Umbilical cord (tissue), 1 donor: ENCODE measurements at regions not wholly inside any gene's neighbourhood (a gene's known extent, or its start where the extent isn't known, plus 50 kb on each side); places are given as distances from the start of the nearest gene placed in this dataset.

Source experiments
- DNase-seq: peaks from one replicate; pipeline ENCODE4 v3.0.0-alpha.2; 2015; ENCODE audit warnings: low spot score

DNA sequence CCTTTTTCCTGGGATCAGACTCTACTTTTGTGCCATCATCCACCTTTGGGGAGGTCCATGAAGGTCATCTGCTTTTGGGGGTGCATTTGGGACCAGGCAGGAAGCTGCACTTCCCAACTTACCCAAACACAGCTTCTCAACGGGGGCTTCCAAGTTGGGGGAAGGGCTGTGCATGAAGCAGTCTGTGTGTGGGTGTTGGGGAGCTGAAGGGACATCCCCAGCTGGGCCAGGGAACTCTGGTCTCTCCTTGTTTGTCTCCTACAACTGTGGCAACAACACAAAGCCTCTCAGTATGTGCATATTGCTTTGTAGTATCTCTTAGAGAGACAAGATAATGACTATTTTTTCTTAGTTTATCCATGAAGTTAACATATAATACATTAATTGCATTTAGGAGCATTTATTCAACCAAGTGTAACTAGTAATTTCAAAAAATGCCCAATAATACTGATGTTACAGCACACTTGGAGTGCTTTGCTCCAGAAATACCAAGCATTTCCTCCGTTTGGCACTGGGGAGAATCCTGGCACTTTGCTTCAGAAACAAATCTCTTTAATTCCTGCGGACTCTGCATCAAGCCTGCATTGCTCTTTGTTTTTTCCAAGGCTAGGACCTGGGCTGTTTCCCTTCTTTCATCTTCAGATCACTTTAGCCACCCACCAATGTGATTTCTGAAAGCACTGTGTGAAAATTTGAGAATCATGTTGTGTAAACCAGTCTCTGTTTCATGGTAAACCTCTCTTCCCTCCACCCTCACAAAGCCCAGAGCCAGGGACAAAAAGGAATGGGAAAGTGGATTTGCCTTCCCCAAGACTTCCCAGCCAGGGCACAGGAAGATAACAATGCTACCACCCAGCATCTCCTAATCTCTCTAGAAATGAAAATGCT, 126.2 kb upstream of the PFN2 start:
- DNase-seq = peak; percentile 71

DNA sequence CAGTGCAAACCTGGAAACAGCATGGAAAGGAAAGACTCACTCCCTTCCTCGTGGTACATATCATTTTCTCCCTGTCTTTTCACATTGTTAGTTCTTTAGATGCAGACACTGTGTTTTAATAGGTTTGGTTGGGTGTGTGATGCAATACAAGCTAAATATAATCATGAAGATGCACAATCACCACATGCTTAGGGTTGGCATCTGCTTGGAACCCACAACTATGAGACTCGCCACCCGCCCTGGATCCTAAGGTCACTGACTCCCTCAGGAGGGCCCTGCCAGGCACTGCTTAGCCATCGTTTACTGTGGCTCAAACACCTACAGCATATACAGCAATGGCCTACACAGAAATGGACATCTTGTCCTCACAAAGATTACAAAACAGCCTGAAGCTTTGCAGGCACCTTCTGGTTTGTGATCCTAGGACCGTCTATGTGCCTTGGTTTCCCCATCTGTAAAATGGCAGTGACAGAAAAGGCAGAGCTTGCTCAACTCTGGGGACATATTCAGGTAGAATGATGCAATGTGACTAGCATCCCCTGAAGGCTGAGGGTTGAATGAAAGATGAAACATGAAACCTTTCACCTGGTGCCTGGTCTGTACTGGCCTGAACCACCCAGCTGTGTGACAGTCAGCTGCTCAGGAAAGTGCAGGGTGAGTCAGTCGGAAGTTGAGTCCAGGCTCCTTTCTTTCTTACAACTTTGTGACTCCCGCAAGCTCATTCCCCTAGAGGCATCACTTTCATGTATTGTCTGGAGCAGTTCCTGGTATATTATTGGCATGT, 123.6 kb upstream of the PFN2 start:
- no peak for DNase-seq

GRCh38 chr3:150091626-150092025, 120.9 kb upstream of the PFN2 start:
- no peak for DNase-seq

DNA sequence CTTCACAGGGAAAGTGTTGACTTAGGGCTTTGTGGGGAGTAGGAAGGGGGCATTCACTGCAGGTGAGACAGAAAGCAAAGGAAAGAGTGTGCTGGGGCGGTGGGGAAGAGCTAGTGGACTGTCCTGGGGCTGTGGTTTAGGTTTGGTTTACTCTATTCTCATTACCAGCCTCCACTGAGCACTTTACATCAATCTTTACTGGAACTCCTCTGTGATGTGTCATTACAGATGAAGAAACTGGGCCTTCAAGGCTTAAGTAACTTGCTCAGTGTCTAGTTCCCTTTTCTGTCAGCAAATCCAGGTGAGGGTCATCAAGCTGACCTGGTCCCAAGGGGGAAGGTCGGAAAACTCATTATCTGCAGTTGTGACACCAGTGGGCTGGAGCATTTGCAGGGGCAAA, 120.2 kb upstream of the PFN2 start:
- no peak for DNase-seq

GRCh38 chr3:150090006-150090405, 119.3 kb upstream of the PFN2 start:
- no peak for DNase-seq

GRCh38 chr3:150084128-150084527, 113.4 kb upstream of the PFN2 start:
- no peak for DNase-seq

GRCh38 chr3:150083655-150084042, 113.0 kb upstream of the PFN2 start:
- DNase-seq = peak; percentile 79

DNA sequence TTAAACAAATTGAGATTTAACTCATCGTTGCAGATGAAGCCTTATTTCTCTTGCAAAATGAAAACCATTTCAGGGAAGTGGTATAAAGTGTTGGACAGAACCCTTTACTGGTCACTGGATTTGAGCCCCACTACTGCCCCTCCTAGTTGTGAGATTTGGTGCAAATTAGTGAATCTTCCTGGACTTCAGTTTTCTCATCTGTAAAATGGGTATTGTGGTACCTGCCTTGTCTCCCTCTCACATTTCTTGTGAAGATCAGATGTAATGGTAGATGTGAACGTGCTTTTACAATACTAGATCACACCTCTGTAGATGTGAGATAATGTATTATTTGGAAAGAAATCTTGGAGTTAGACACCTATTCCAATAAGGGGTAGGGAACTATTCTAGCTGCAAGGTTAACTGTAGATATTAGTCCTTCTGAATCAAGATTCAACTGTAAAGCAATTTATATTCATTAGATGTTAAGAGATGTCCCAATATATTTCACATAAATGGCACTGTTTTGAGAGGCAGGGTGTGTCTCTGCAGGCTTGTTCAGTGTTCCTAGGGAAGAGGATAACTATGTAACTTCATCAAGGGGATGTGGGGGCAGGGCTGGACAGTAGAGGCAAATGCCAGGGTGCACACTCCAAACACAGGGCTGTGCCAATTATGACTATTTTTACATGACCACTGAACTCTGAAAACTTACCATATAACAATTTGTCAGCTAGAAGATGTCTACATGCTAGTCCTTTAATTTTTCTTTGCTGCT, 112.4 kb upstream of the PFN2 start:
- DNase-seq = peak; percentile 48

DNA sequence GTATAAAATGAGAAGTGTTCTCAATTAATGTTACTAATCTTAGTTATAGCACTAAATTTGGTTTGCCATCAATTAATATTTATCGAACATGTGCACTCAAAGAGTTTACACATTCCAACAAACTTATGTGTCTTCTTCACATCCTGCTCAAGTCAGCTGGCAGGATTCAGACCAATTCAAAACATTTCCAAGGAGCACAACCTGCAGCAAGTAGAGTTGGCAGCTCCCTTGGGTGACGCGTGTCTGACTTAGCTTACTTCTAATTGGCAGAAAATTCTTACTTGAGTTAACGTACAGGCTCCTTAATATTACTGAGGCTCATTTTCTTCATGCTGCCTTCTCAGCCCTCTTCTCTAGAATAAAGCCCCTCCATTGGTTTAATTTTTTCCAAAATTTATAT, 110.4 kb upstream of the PFN2 start:
- no peak for DNase-seq

DNA sequence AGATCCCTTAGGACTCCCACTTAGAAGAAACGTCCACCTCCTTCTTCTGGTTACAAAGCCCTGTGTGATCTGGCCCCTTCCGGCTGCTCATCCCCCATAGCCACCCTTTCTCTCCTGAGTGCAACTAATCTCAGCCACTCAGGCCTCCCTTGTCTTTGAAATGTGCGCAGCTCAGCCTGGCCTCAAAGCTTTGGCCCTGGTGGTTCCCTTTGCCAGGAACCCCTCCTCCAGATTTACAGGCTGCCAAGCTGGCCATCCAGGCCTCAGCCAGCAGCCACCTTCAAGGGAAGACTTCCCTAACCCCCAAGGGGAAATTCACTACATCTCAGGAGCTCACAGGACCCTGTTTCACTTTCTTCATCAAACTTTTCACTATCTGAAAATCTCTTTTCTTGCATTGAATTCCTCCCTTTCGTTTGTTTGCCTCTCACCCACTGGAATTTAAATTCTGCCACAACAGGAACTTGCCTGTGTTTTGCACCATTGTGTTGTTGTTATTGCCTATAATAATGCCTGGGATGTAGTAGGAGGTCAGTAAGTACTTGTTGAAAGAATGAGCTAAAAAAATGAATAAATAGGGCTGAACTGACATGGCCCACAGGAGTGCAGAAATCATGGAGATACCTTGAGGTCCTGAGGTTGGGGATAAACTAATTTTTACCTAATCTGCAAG, 109.5 kb upstream of the PFN2 start:
- DNase-seq = peak; percentile 37

GRCh38 chr3:150079029-150079739, 108.5 kb upstream of the PFN2 start:
- peak; percentile 92 for DNase-seq

DNA sequence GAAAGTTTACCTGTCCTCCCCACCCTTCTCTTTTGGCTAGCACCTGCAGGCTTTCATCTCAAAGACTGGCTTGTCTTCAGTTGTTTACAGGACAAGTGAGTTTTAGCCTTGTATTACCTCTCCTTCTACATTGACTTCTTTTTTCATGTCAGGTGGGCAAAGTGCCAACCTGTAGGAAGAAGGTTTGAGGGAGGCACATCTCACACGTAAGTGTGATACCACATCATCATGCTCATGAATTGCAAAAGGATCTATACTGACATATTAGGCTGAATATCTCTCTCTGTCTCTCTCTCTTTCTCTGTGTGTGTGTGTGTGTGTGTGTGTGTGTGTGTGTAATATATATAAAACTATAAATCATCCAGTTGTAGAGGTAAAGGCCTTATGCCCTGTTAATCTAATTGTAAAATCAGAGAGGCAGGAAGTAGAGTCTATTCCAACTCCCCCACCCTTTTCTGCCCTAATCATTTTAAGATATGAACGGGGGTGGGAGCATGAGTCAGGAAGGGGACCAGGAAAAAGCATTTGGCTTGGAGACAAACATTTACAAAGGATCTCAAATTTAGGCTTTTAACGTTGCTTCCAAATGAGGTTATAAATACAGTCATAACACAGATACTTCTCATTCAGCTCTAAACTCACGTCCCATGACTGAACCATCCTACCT, 107.0 kb upstream of the PFN2 start:
- no peak for DNase-seq

- no peak for DNase-seq
Observed at GRCh38 chr3:150077107-150077506, 106.4 kb upstream of the PFN2 start.

- no peak for DNase-seq
Observed at GRCh38 chr3:150076443-150076842, 105.7 kb upstream of the PFN2 start.

DNA sequence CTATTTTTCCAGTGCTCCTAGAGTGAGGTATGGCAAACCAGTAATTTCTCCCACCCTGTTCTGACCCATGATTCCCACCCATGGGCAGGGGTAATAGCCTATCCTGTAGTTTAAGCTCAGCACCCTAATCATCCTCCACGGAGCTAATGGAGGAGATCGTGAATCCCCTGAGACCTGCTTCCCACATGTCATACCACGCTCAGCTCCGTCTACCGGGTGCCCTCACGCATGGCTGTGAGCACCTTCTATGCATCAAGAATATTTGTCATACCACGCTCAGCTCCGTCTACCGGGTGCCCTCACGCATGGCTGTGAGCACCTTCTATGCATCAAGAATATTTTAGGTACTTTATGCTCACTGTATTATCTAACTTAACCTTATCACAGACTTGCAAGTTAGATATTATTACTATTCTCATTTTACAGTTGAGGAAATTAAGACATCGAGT, 104.7 kb upstream of the PFN2 start:
- no peak for DNase-seq

GRCh38 chr3:150074697-150075416, 104.2 kb upstream of the PFN2 start:
- peak; percentile 86 for DNase-seq

- DNase-seq = no peak
Observed at GRCh38 chr3:150074277-150074676, 103.6 kb upstream of the PFN2 start.

DNA sequence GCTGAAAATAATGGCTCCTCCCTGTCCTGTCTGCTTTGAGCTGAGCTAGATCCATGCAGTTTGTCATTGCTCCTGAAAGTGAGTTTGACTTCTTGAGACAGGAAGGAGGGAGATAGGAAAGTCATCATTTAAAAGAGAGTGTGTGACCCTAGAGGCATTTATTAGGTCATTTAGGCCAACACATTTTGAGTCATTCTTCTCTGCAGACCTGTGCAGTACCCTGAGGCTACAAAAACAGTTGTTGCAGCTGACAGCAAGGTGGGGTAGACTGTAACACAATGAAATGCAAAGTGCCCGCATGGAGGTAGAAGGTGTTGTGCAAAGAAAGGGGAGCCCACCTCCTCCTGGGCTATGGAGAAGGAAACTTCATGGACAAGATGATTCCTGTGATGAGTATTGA, 102.8 kb upstream of the PFN2 start:
- peak; percentile 30 for DNase-seq

- peak; percentile 68 for DNase-seq
Observed at GRCh38 chr3:150073031-150073430, 102.3 kb upstream of the PFN2 start.

DNA sequence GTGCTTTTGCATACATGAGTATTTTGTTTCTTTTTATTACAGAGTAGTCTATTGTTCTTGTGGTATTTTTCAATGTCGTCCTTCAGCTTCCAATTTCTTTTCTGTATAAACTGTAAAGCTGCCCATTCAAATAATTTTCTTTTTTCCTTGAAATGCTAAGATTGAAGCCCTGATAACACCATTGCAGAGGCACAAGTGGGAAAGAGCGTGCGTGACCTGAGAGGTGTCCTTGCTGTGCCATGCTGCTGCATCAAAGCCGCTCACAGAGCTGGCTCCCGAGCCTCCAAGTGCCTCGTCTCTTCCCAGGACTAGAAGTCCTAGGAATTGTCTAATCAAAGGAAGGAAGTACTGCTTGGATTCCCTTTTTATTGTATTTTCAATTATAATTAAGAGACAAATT, 101.9 kb upstream of the PFN2 start:
- DNase-seq = no peak
